ENCODE measurements at regions not wholly inside any gene's neighbourhood (a gene's known extent, or its start where the extent isn't known, plus 50 kb on each side); places are given as distances from the start of the nearest gene placed in this dataset.

DNA sequence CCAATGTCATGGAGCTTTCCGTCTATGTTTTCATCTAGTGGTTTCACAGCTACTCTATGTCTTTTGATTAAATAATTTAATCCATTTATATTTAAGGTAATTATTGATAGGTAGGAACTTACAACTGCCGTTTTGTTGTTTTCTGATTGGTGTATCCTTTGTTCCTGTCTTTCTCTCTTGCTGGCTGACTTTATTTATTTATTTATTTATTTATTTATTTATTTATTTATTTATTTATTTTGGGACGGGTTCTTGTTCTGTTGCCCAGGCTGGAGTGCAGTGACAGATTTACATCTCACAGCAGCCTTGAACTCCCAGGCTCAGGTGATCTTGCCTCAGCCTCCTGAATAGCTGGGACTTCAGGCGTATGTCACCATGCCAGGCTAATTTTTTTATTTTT lies 299.2 kb upstream of the COL8A1 start:
- TF ChIP-seq, protein P1, sequence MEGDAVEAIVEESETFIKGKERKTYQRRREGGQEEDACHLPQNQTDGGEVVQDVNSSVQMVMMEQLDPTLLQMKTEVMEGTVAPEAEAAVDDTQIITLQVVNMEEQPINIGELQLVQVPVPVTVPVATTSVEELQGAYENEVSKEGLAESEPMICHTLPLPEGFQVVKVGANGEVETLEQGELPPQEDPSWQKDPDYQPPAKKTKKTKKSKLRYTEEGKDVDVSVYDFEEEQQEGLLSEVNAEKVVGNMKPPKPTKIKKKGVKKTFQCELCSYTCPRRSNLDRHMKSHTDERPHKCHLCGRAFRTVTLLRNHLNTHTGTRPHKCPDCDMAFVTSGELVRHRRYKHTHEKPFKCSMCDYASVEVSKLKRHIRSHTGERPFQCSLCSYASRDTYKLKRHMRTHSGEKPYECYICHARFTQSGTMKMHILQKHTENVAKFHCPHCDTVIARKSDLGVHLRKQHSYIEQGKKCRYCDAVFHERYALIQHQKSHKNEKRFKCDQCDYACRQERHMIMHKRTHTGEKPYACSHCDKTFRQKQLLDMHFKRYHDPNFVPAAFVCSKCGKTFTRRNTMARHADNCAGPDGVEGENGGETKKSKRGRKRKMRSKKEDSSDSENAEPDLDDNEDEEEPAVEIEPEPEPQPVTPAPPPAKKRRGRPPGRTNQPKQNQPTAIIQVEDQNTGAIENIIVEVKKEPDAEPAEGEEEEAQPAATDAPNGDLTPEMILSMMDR (IDR thresholded peaks at IDR 0.05): no peak
- TF ChIP-seq POLR2A (IDR thresholded peaks at IDR 0.05): no peak
